ENCODE measurements at regions not wholly inside any gene's neighbourhood (a gene's known extent, or its start where the extent isn't known, plus 50 kb on each side); places are given as distances from the start of the nearest gene placed in this dataset.
"Not testable (repeated sequence)": the region's sequence is repeated elsewhere in the genome, so short reads cannot be mapped to it uniquely, and the experiment has no call there.

DNA sequence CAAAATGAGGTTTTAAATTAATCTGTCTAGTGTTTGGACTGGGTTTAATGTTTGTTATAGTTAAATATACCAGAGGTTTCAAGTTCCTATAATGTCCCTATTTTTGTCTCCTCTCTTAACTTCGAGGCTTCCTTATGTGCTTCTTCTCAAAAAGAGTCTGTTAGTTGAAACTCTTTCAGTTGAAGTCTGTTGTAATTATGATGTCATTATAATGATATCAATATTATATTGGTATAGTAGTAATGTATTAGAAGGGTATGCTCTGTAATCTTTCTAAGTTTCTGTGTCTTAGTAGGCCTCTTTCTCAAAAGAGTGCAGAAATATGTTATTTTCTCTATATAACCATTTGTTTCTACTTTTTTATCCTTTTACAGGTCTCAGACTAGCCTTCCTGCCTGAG lies 1148.0 kb downstream of the NSUN3 start:
- no peak for DNase-seq

DNA sequence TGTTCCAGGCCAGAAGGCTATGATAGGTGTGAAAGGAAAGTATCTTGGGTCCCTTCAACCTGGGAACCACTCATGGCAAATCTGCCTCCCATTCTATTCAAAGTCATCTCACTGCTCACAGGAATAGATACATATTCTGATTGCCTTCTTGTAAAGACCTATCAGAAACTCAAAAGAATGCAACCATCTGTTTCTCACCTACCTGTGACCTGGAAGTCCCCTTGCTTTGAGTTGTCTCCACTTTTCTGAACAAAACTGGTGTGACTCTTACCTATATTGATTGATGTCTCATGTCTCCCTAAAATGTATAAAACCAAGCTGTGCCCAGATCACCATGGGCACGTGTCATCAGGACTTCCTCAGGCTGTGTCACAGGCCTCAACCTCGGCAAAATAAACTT lies 1149.3 kb downstream of the NSUN3 start:
- no peak for DNase-seq

DNA sequence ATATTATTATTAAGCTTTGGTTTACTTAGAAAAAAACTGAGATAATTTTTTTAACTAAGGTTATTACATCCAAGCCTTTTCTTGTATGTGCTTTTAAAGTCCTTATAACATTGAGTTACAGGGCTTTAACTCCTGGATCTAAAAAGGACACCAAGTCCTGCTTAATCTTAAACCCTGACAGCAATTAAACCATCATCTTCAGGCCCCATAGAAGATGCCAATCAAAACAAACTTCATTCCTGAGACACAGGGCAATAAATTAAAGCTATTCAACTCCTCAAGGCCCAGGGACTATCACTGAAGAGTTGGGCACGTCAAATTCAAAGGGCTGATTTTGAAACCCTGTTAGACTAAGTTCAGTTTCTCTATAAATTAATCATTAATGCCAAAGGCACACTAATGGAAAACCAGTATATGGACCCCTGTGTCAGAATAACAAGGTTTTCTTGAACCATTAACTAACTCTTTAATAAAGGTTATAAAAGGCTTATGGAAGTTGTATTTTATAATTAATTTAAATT lies 1152.6 kb downstream of the NSUN3 start:
- no peak for DNase-seq

DNA sequence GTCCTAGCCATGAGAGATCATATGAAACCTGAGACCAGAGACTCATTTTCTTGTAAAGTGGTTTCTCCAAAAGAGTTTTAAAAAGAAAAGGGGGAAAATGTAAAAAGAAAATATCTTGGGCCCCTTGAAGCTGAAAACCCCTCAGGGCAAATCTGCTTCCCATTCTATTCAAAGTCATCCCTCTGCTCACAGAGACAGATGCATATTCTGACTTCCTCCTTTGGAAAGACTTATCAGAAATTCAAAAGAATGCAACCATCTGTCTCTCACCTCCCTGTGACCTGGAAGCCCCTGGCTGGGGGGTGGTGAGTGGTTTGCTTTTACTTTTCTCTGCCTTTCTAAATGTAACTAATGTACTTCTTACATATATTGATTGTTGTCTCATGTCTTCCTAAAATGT lies 1154.8 kb downstream of the NSUN3 start:
- no peak for DNase-seq

DNA sequence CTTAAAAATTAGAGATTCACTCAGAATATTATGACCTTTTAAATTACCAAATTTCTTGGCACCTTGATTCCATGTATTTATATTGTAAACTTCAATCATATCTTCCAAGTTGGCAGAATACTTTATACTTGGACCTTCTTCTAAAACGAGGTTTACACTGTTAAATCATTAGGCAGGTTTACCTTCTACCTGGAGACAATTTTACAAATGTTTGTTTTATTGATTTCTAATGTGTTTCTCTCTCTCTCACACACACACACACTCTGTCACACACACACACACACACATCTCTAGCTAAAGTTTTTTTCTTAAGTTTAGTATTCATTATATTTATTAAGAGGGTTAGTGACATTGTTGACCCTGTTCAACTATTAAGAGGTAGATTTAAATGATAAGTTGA lies 1155.6 kb downstream of the NSUN3 start:
- no peak for DNase-seq

DNA sequence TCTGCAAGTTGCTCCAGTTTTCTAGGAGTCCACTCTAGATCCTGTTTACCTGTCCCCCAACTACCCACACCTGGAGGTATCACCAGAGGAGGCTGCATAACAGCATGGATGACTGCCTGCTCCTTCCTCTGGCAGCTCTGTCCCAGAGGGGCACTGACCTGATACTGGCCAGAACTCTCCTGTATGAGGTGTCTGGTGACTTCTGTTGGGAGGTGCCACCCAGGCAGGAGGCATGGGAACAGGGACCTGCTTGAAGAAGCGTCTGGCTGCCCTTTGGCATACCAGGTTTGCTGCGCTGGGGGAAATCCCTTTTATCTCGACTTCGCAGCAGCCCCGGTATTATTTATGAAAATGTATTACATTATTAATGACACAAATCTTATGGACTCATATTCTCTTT lies 1163.6 kb downstream of the NSUN3 start:
- no peak for DNase-seq

DNA sequence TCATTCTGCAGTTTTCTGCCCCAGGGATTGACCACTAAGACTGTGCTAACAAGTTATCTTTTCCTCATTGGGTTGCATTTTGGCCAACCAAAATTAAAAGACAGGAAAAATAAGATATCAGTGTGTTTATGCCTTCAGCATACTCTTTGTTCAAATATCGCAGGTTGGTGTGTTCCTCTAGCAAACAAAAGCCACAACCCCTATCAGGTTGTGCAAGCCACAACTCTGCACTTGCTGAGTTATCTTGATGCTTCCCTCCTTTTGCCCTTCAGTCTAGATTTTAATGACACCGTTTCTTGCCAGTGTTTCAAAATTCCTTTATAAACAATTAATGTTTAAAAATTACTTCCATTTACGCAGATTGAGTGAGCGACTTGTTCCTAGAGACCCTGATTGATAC lies 1164.2 kb downstream of the NSUN3 start:
- DNase-seq: no peak

DNA sequence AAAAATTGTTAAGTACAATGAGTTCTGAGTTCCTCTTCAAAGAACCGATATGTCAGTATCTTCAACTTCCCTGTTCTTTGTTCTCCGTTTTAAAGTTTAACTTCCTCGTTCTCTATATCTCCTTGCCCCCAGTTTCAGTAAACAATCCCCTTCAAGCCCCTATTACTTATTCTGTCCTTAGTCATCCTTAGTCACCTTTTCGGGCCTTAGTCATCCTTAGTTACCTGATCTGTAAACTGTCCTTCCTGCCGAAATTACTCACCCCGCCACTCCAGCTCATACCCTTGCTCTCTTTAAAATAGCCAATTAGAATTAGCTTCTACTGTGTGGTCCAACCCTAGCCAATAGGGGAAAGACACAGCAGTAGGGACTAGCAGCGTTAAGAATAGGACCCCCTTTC lies 1165.6 kb downstream of the NSUN3 start:
- no peak for DNase-seq

DNA sequence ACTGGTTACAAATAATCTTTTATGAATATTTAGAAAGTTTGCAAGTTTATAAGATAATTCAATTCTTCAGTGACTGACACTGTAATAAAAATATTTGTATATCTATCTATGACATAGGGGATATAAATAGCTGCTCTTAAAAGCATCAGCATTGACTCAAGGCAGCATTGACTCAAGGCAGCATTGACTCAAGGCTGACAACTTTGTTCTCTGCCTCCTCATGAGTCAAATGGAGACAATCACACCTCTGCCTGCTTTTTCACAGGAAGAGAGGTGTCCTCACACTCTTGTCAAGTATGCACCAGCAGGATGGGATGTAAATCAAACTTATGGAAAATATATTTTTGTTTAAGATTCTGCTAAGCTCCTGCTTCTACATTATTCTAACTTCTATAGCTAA lies 1173.1 kb downstream of the NSUN3 start:
- no peak for DNase-seq

DNA sequence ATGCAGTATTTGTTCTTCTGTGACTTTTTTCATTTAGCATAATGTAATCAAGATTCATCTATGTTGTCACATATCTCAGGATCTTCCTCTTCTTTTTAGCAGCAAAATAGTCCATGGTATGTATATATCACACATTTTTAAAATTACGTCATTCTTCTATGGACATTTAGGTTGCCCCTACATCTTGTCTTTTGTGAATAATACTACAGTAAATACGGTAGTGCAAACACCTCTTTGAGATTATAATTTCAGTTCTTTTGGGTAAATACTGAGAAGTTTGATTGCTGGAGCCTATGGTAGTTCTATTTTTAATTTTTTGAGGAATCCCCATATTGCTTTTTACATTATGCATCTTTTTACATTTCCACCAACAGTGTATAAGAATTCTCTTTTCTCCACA lies 1174.9 kb downstream of the NSUN3 start:
- no peak for DNase-seq

DNA sequence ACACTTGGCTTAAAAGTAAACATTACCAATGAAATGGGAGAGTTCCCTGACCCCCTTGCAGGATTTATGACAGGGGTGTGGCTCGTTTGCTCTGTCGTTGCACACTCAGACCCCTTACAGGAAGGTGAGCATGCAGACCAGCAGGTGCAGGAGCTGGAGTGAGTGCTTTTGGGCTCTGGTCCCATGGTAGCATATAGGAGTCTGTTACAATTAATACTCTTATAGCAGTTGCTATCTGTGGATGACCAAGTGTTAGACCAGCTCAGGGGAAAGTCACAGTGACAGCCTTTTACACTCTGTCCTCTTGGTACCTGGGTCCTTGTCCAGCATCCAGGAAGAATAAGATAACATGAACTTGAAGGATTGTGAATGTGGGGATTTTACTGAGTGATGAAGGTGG lies 1177.5 kb downstream of the NSUN3 start:
- peak; percentile 43 for DNase-seq

DNA sequence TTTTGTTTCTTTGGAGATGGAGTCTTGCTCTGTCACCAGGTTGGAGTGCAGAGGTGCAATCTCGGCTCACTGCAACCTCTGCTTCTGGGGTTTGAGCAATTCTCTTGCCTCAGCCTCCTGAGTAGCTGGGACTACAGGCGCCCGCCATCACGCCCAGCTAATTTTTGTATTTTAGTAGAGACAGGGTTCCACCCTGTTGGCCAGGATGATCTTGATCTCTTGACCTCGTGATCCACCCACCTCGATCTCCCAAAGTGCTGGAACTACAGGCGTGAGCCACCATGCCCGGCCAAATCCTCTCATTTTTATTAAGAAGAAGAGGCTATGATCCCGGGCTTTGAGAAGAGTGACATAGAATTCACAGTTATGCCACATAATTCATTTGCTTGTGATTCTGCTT lies 1178.4 kb downstream of the NSUN3 start:
- DNase-seq: not testable (repeated sequence)

DNA sequence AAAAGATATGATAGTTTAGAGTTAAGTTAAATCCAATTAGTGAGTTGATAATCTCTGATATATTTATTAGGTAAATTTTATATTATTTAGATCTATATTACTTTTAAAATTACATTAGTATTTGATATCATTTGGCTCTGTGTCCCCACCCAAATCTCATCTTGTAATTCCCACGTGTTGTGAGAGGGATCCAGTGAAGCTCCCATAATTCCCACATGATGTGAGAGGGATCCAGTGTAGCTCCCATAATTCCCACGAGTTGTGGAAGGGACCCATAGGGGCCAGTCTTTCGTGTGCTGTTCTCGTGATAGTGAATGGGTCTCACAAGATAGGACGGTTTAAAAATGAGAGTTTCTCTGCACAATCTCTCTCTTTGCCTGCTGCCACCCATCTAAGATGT lies 1183.6 kb downstream of the NSUN3 start:
- DNase-seq: no peak

DNA sequence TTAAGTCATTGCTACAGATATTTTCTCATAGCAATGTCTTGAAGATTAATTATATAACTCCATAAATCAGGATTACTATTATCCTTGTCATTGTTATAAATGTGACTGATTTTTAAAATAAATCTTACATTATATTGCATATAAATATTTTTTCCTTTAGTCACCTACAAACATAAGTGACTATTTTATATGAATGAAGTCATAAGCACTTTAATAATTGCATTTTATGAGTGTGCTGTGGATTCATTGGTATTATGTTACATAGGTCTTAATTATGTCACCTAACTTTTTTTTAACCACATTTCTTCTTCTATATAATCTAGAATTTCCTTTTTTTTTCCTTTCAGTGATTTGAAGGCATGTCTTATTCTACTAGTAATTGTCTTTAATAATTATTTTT lies 1191.2 kb downstream of the NSUN3 start:
- no peak for DNase-seq

DNA sequence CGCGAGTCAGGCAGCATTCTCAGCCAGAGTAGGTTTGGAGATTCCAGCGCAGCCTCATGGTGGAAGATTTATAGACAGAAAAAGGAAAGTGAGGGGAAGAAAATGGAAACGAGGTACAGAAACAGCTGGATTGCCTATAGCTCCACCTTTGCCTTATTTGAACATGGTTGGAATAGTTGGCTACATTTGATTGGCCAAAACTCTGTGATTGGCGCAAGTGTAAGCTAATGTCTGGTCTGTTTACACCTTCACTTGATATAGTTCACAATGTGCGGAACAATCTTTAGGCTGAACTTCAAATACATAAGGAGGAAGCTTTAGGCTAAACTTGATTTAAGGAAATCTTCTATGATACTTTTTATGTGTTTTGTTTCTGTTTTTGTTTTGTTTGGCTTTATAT lies 1191.9 kb downstream of the NSUN3 start:
- no peak for DNase-seq

DNA sequence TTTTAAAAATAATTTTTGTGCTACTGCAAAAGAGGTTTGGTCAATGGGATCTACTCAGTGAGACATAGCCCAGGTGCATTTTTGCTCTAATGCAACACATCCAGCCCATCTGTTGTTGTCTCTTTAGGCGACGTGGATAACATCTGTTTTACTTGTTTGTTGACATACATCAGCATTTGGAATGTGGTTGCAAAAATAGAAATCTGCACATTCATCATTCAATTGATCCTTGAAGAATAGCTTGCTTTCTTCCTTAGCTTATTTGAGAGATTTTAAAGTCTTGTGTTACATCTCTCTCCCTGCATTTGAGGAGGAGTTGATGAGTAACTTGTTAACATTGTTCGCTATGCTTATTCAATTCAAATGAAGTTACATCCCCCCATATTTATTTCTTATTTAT lies 1202.3 kb downstream of the NSUN3 start:
- no peak for DNase-seq

DNA sequence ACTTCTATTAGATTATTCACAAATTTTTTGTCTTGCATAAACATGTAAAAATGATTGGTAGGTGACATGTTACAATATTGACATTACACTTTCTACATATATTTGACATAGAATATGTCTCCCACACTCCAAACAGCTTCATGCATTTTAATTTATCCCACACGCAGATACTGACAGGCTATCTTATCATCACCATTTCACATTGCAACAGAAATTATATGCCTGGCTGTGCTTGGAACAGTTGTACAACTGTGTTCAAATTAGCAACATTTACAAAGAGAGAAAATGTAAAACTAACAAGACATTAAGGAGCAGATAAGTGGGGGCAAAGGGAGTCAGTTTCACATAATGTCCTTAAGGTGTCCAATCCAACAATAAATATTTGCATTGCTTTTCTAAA lies 1208.5 kb downstream of the NSUN3 start:
- no peak for DNase-seq

DNA sequence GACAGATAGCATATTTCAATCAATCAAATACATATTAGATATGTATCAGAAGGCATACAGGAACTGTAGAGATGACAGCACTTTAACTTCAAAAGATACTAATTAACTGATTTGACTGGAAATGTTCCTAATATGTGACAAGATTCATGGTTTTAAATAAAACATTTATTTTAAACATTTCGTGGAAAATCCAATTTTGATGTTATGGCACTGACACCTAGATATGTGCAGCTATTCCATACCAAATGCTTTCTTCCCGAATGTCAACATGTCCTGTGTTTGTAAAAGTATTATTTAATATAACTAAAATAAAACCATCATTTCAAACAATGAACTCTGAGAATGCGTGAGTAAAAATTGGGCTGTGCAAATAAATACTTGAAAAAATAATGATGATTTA lies 1209.3 kb downstream of the NSUN3 start:
- DNase-seq: no peak

DNA sequence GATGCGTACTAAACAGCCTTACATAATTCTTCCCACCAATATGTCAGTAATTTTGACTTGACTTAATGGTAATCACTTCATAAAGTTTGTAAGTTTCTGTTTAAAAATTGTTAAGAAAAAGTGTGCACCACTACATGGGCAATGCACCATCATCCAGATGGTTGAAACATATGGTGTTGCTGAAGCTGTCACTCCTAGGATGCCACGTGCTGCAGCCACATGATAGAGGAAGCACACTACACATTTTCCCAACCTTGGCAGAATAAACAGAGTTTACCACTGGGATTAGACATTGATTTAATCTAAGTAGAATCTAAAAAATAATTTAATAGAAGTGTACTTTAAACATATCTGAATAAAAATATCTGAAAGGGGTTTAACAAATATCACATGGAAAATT lies 1209.9 kb downstream of the NSUN3 start:
- no peak for DNase-seq

DNA sequence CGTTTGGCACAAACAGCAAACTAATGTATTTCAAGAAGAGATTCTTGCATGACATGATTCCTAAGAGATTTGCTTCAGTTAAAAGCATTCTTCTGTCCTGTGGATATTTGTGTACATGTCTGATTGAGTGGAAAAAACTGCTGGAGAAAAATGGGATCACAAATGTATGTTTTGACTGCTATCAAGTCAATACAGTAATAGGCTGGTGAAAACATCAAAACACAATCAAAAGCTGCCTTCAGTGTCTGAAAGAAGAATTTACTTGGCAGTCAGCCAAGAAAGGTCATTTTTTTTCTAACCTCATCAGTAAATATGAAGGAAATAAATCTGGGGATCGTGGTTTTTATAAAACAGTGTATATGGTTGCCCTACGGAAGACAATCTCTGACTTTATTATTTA lies 1214.8 kb downstream of the NSUN3 start:
- DNase-seq: no peak

DNA sequence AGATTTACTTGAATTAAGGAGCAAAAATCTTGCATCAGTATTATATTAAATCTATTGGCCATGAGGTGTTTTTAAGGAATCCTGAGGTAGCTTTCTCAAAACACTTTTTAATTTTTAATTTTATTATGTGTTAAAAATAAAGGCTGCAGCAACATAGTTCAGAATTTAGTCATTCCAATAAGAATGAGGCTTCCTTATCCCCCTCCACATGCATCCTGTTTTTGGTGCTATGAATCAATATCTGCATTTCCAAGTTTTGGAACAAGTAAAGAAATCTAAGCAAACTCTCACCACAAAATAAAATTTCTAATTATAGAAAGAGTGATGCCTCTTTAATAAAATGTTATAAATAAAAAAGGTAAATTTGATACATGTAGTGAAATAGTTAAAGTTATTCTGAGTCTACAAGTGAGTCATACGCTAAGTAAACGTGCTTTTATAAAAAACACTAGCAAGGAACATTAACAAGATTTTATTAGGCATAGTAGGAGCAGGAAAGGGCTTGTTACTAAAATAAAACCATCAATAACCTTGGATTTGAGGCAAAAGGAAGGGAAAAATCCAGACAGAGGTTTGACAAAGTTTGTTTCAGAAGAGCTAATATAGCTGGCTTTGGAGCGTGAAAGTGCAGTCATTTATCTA lies 1218.0 kb downstream of the NSUN3 start:
- DNase-seq: no peak

DNA sequence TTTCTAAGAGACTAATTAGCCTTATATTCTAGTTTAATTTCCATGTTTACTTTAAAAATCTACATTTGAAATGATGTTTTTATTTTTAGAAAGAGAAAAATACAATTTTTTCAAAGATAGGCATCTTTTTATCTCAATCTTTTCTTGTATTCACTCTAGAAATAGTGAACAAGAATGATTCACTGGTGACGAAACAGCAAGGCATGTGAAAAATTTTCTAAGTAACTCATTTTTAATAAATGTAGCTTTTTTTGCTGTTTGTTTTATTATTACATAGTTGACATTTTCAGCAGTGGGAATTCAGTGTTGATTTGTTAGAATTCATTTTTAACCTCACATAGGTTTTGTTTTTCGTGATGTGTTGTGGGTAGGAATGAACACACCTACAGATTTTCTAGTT lies 1226.4 kb downstream of the NSUN3 start:
- no peak for DNase-seq

DNA sequence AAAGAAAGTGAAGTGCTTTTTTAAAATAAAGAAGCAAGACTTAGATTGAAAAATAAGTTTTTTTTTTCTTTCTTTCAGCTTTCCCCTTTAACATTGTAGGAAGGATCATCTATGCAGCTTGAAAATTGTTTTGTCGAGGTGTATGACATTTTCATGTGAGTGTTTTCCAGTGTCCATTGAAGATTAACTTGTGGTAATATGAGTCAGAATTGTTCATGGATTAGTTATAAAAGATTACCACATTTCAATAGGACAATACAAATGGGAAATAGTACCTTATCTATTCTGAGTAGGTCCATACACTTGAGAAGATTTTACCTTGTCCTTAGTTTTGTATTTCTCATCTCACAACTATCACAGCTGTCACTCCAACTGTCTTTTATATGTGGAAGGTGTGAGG lies 1234.7 kb downstream of the NSUN3 start:
- no peak for DNase-seq

DNA sequence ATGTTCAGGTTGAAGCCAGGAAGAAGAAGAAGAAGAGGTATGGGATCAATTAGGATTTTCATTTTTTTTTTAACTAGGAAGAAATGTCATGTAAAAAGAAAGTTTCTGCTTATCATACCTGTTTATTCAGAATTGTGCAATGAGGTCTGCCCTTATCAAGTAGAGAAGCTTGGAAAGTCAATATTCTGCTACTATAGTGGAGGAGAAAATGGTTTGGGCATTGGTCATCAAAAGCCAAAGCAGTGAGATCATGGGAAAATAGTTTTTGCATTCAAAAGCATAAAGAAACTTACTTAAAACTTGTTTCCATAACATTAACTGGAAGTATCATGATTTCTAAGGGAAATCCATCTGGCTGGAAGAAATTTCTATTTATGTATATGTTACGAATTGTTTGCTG lies 1239.2 kb downstream of the NSUN3 start:
- no peak for DNase-seq

DNA sequence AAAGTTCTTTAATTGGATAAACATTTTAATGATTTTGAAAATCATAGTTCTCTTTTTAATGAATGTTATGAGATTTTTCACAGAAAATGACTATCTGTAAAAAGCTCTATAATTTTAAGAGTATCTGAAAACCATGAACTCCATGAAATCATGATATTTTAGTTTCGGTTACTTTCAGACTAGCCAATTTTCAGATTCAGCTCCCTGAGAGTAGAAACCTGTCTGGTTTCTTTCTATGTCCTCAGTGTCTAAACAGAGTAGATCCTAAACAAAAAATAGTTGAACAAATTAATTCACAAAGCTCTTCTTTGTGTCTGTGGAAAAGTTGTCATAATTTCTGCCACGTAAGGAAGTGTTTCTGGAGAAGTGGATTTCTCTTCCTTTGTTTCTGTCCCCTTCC lies 1247.7 kb downstream of the NSUN3 start:
- DNase-seq: no peak

DNA sequence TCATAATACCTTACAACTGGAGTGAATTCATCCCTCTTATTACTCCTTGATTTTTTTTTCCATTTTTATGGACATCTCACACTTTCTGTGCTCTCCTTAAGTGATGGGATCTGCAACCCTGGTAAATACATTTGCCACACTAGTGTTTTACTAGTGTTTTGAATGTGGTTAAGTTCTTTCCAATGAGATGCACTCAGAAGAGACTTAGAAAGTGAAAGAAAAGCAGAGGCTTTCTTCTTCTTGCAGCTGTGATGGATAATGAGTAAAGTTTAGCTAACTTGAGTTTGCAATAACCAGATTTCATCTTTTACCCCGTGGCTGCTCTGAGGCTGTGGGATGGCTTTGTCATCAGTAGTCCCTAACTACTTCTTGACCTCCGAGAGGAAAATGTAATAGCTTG lies 1248.4 kb downstream of the NSUN3 start:
- no peak for DNase-seq
